Cardiac muscle cell (in vitro differentiated cells and primary cell): ENCODE measurements at regions not wholly inside any gene's neighbourhood (a gene's known extent, or its start where the extent isn't known, plus 50 kb on each side); places are given as distances from the start of the nearest gene placed in this dataset.

ENCODE experiments used
- DNase-seq, 2 donors: peaks; one replicate each; pipeline versions ENCODE4 v3.0.0 to v3.0.0-alpha.2; 2010 to 2017; ENCODE audit warnings: low read depth in 1 of 2, low spot score in 1 of 2
- H3K27ac ChIP-seq: fragments of 200-600 bp; sonication (generic); 2 replicates; pipeline ENCODE4 v1.5.1; 2016
- H3K27me3 ChIP-seq: fragments of 200-600 bp; sonication (generic); 2 replicates; pipeline ENCODE4 v1.6.0; 2016; ENCODE audit warnings: control low read depth
- H3K36me3 ChIP-seq: fragments of 200-600 bp; sonication (generic); 2 replicates; pipeline ENCODE4 v1.5.1; 2016; ENCODE audit warnings: control low read depth
- H3K4me1 ChIP-seq: fragments of 200-600 bp; sonication (generic); 2 replicates; pipeline ENCODE4 v1.8.1; 2017; ENCODE audit warnings: low read depth, mild to moderate bottlenecking, mixed run types
- H3K4me3 ChIP-seq: fragments of 200-600 bp; sonication (generic); 2 replicates; pipeline ENCODE4 v1.5.1; 2016; ENCODE audit warnings: mild to moderate bottlenecking
- H3K9me3 ChIP-seq: fragments of 200-600 bp; sonication (generic); 2 replicates; pipeline ENCODE4 v1.5.1; 2017; ENCODE audit warnings: low read depth, mild to moderate bottlenecking, control low read depth
- CTCF ChIP-seq: IDR thresholded peaks from 2 replicates; pipeline ENCODE4 v1.5.1; 2012; ENCODE audit warnings: low read depth, mild to moderate bottlenecking, low read length

DNA sequence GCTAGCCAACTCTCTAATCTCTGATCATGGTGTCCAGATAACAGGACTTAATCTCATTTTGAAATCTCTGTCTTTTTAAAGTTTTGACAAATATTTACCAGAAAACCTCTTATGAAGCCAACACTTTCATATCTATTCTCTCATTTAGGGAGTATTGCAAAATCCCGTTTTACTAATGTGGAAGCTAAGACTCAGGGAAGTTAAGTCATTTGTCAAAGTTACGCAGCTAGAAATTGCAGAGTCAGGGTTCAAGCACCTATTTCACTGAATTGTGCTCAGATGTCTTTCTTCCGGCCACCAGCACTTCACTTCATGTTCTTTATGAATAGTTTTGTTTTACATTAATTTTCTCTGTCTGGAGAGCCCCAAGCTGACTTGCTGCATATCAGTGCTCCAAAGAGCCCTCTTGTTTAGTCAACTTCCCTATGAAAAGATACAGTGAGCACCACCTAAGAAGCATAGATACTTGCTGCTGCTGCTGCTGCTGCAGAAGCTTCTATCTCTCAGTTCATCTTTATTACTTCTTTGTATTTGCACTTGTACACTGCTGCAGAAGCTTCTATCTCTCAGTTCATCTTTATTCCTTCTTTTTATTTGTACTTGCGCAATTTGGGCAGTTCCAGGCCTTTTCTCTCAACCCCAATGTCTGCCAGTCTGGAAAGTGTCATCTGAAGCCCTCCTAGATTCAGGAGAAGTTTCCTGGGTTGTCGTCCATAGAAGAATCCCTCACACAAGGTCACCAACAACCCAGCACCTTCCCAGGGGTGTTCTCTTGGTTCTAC, 329.7 kb downstream of the MAFB start:
- Histone ChIP-seq H3K27me3 (no peaks in the 10 kb centered on the region), H3K27ac (no peak overlapping the region)

GRCh38 chr20:40354880-40355279, 334.2 kb downstream of the MAFB start:
- Histone ChIP-seq H3K36me3 (no peaks in the 10 kb centered on the region), H3K27ac (no peak overlapping the region), H3K4me3 (no peak overlapping the region), H3K27me3 (no peaks in the 10 kb centered on the region), H3K4me1 (no peaks in the 10 kb centered on the region), H3K9me3 (no peaks in the 10 kb centered on the region)
- TF ChIP-seq CTCF, result no peak
- no peak for DNase-seq

More for the DNA sequence above, 329.7 kb downstream of the MAFB start:
- no peak for DNase-seq
- Histone ChIP-seq H3K9me3 (no peaks in the 10 kb centered on the region), H3K36me3 (no peaks in the 10 kb centered on the region), H3K4me3 (no peak overlapping the region), H3K4me1 (no peaks in the 10 kb centered on the region)
- no peak for TF ChIP-seq CTCF

- no peaks in the 10 kb centered on the region for H3K9me3 ChIP-seq
- DNase-seq, result no peak
- H3K36me3 ChIP-seq, result no peaks in the 10 kb centered on the region
- no peak overlapping the region for H3K27ac ChIP-seq
- TF ChIP-seq CTCF, result no peak
- H3K4me1 ChIP-seq, result no peaks in the 10 kb centered on the region
- no peaks in the 10 kb centered on the region for H3K27me3 ChIP-seq
- H3K4me3 ChIP-seq, result no peak overlapping the region
Measured at GRCh38 chr20:40343390-40343789, 345.6 kb downstream of the MAFB start.

DNA sequence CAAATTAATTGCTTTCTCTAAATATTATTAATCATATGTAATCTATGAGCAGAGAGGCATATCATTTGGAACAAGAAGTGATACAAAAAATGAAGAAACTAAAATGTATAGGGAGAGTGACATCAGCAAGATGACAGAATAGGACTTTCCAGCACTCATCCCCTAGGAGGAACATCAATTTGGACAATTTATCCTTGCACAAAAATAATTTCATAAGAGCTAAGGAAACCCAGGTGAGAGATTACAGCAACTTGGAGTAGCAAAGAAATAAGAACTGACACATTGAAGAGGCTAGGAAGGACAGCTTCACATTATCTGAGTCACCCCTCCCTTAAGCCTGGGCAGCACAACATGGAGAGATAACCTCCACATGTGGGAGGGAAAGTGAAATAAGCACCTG, 347.5 kb downstream of the MAFB start:
- Histone ChIP-seq H3K36me3 (no peaks in the 10 kb centered on the region), H3K9me3 (no peaks in the 10 kb centered on the region), H3K27me3 (no peaks in the 10 kb centered on the region), H3K27ac (no peak overlapping the region), H3K4me1 (no peaks in the 10 kb centered on the region), H3K4me3 (no peak overlapping the region)
- TF ChIP-seq CTCF, result no peak
- DNase-seq, result no peak

DNA sequence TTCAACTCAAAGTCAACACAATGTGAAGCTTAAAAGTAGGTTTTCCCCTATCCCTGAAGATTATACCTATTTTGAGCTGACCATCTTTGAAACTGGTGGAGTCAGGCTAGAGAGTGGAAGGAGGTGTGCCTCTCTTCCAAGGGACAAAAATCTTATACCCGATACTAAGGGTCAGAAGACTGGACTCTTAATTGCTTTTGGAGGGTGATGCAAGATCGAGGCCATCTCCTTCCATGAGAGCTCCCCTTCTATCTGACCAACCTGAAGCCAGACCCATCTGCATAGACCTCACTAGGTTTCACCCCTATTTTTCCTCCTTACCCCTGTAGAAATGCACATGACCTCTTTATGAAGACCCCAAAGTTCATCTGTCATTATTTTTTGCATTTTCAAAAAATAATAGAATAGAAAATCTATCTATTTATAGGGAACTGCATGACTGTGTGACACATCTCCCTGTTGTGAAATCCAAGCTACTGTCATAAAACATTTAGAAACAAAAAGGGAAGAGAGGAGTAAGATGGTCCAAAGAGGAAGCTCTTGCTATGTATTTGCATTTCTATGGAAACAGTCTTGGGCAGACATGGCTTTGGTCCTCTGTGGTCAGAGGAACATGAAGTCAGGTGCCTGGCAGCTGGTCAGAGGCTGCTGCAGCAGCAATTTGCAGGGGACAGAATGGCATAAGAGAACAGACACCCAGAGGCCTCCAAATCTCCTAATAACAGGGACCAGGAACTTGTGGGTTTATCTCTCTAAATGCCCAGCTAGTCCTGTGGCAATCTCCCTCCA, 349.2 kb downstream of the MAFB start:
- TF ChIP-seq CTCF, result no peak

More for the DNA sequence above, 349.2 kb downstream of the MAFB start:
- DNase-seq, result no peak
- Histone ChIP-seq H3K4me1 (no peaks in the 10 kb centered on the region), H3K27me3 (no peaks in the 10 kb centered on the region), H3K4me3 (no peak overlapping the region), H3K36me3 (no peaks in the 10 kb centered on the region), H3K27ac (no peak overlapping the region), H3K9me3 (no peaks in the 10 kb centered on the region)
